Breast epithelium (tissue), 4 donors: ENCODE measurements at regions not wholly inside any gene's neighbourhood (a gene's known extent, or its start where the extent isn't known, plus 50 kb on each side); places are given as distances from the start of the nearest gene placed in this dataset.
"Not testable (repeated sequence)": the region's sequence is repeated elsewhere in the genome, so short reads cannot be mapped to it uniquely, and the experiment has no call there.

ENCODE experiments used
- DNase-seq, 2 donors: peaks; one replicate each; pipeline ENCODE4 v3.0.0-alpha.2; 2019; ENCODE audit warnings: low spot score in 2 of 2
- H3K27ac ChIP-seq, 2 donors: fragments of 200-600 bp; sonication (generic) in 1 of 2; one replicate each; pipeline ENCODE4 v1.5.1; 2016 to 2019; ENCODE audit warnings: mild to moderate bottlenecking in 1 of 2
- H3K27me3 ChIP-seq, 2 donors: fragments of 200-600 bp; sonication (generic) in 1 of 2; one replicate each; pipeline versions ENCODE4 v1.5.1 to v1.6.0; 2017 to 2019; ENCODE audit warnings: control low read depth in 1 of 2, mild to moderate bottlenecking in 1 of 2
- H3K36me3 ChIP-seq: fragments of 200-600 bp; one replicate; pipeline ENCODE4 v1.5.1; 2019
- H3K4me1 ChIP-seq, 2 donors: fragments of 200-600 bp; sonication (generic); one replicate each; pipeline ENCODE4 v1.5.1; 2016 to 2019; ENCODE audit warnings: control low read depth in 1 of 2
- H3K4me3 ChIP-seq, 3 donors: fragments of 200-600 bp; sonication (generic); 1 replicate in 2 of 3; 2 replicates in 1 of 3; pipeline ENCODE4 v1.5.1; 2016 to 2019; ENCODE audit warnings: mild to moderate bottlenecking in 3 of 3, moderate library complexity in 2 of 3
- H3K9me3 ChIP-seq, 2 donors: fragments of 200-600 bp; sonication (generic) in 1 of 2; one replicate each; pipeline ENCODE4 v1.5.1; 2016 to 2019; ENCODE audit warnings: control low read depth in 1 of 2
- POLR2A ChIP-seq: fragments of 450-650 bp; IDR thresholded peaks from one replicate; pipeline ENCODE4 v1.6.1; 2016; ENCODE audit warnings: antibody characterized with exemption, mild to moderate bottlenecking, moderate library complexity
- POLR2AphosphoS5 ChIP-seq, 3 donors: sonication (generic); formaldehyde crosslinking; IDR thresholded peaks; one replicate each; pipeline ENCODE4 v1.6.1; 2017; ENCODE audit warnings: antibody characterized with exemption in 3 of 3
- intact Hi-C: fragments of 100-400 bp; cut with DNase I; formaldehyde crosslinking; loops from one replicate; pipeline ENCODE4 v1.15.1; 2023; ENCODE audit warnings: low total_unique reads
- TF ChIP-seq, protein P1 (sequence below), 3 donors: fragments of 450-650 bp; IDR thresholded peaks; one replicate each; pipeline ENCODE4 v1.5.1; 2016 to 2017; ENCODE audit warnings: antibody characterized with exemption in 3 of 3, mild to moderate bottlenecking in 3 of 3, moderate library complexity in 3 of 3

DNA sequence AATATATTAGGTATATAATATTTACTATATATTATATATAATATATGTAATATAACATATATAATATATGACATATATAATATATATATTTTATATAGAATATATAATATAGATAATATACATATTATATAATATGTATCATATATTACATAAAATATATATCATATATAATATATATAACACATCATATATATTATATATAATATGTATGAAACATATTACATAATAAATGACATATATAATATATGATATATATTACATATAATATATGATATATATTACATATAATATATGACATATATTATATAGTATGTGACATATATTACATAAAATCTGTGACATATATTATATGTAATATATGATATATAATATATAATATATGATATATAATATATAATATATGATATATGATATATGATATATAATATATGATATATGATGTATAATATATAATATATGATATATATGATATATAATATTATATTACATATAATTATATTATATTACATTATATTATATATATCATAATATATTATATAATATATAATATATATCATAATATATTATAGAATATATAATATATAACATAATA lies 119.5 kb upstream of the RIMBP3 start:
- intact Hi-C loops = no loop called here
- H3K27ac ChIP-seq = no peak overlapping the region
- H3K27me3 ChIP-seq = no peaks in the 10 kb centered on the region
- TF ChIP-seq, protein P1, sequence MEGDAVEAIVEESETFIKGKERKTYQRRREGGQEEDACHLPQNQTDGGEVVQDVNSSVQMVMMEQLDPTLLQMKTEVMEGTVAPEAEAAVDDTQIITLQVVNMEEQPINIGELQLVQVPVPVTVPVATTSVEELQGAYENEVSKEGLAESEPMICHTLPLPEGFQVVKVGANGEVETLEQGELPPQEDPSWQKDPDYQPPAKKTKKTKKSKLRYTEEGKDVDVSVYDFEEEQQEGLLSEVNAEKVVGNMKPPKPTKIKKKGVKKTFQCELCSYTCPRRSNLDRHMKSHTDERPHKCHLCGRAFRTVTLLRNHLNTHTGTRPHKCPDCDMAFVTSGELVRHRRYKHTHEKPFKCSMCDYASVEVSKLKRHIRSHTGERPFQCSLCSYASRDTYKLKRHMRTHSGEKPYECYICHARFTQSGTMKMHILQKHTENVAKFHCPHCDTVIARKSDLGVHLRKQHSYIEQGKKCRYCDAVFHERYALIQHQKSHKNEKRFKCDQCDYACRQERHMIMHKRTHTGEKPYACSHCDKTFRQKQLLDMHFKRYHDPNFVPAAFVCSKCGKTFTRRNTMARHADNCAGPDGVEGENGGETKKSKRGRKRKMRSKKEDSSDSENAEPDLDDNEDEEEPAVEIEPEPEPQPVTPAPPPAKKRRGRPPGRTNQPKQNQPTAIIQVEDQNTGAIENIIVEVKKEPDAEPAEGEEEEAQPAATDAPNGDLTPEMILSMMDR (IDR thresholded peaks at IDR 0.05) = no peak
- TF ChIP-seq POLR2A (no peak), POLR2AphosphoS5 (IDR thresholded peaks at IDR 0.05) (no peak)
- DNase-seq = no peak
- H3K36me3 ChIP-seq = no peaks in the 10 kb centered on the region
- H3K4me1 ChIP-seq = no peaks in the 10 kb centered on the region
- H3K9me3 ChIP-seq = no peaks in the 10 kb centered on the region
- H3K4me3 ChIP-seq = no peak overlapping the region

DNA sequence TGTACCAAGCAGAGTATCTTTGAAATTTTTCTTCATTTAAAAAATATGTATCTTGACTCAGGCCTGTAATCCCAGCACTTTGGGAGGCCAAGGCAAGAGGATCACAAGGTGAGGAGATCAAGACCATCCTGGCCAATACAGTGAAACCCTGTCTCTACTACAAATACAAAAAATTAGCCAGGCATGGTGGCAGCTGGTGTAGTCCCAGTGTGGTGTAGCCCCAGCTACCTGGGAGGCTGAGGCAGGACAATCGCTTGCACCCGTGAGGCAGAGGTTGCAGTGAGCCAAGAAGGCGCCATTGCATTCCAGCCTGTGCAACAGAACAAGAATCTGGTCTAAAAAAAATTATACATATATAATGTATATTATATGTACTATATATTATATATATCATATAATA lies 118.7 kb upstream of the RIMBP3 start:
- H3K36me3 ChIP-seq, H3K27ac ChIP-seq, H3K27me3 ChIP-seq, H3K4me3 ChIP-seq, intact Hi-C loops, H3K9me3 ChIP-seq, H3K4me1 ChIP-seq: not testable (repeated sequence)
- DNase-seq = peak; percentile 16 to 99
